GM12873 (cell line): ENCODE measurements at regions not wholly inside any gene's neighbourhood (a gene's known extent, or its start where the extent isn't known, plus 50 kb on each side); places are given as distances from the start of the nearest gene placed in this dataset.

Experiments used
- CTCF ChIP-seq: IDR thresholded peaks from 2 replicates; pipeline ENCODE4 v1.5.1; 2012; ENCODE audit warnings: low read depth, mild to moderate bottlenecking, moderate library complexity, low read length, control low read depth; ENCODE audit not compliant: insufficient read depth; ENCODE audit errors: missing control alignments

GRCh38 chr6:164107297-164107995 lies 692.9 kb downstream of the QKI start:
- no peak for TF ChIP-seq CTCF

GRCh38 chr6:164106345-164106769 lies 691.8 kb downstream of the QKI start:
- TF ChIP-seq CTCF = peak; percentile 67

- no peak for TF ChIP-seq CTCF
Observed at GRCh38 chr6:164105705-164106104, 691.2 kb downstream of the QKI start.

GRCh38 chr6:164104432-164104831 lies 689.9 kb downstream of the QKI start:
- no peak for TF ChIP-seq CTCF

- no peak for TF ChIP-seq CTCF
Observed at GRCh38 chr6:164102693-164103092, 688.2 kb downstream of the QKI start.

GRCh38 chr6:164101859-164102258 lies 687.3 kb downstream of the QKI start:
- TF ChIP-seq CTCF = no peak

- TF ChIP-seq CTCF = no peak
Observed at GRCh38 chr6:164099269-164099865, 684.8 kb downstream of the QKI start.
